HG02938 (cell line): ENCODE measurements at regions not wholly inside any gene's neighbourhood (a gene's known extent, or its start where the extent isn't known, plus 50 kb on each side); places are given as distances from the start of the nearest gene placed in this dataset.

ENCODE experiments used
- ATAC-seq: cut with Tn5 transposase; IDR thresholded peaks from one replicate; pipeline ENCODE4 v1.9.1; 2021; ENCODE audit warnings: mild to moderate bottlenecking, moderate library complexity; ENCODE audit not compliant: unreplicated experiment

DNA sequence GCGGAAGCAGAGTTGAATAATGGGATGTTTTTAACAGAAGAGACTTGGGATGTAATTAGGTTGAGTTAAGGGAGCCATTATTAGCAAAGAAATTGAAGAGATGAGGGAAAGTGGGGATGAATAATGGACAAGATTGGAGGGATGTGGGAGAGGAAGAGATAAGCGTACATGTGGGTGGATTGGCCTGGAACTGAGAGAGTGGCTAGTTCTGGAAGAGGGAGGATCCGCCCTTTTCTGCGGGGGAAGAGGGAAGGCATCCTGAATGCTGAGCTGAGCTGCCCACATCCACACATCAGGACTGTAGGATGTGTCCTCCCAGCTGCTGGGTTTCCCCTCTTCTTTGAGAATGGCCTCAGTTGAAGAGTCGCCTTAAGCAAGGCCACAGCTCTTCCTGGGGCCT lies 68.3 kb upstream of the CADM1 start:
- no peak for ATAC-seq

DNA sequence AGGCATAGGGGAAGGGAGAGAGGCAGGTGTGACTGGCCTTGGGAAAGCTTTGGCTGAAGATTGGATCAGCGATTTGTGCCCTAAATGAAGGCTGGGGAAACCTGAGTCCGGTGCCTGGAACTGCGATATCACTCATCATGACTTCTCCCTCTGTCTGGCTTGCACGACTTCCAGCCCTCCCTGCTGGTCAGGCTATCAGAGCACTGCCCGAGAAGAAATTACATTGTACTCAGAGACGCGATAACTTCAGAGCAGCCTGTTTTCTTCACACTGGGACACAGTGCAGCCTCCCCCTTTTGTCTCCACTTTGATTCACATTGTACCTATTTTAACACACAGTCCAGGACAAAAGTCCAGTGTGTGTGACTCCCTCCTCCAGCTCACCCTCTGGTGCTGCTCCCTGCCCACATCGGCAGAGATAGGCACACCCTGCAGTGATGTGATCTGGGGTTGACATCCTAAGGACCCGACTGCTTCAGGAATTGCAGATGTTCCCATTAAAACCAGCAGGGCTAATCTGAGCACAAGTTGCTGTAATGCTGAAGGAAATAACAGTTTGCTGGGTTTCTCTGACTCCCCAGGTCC lies 62.1 kb upstream of the CADM1 start:
- no peak for ATAC-seq

DNA sequence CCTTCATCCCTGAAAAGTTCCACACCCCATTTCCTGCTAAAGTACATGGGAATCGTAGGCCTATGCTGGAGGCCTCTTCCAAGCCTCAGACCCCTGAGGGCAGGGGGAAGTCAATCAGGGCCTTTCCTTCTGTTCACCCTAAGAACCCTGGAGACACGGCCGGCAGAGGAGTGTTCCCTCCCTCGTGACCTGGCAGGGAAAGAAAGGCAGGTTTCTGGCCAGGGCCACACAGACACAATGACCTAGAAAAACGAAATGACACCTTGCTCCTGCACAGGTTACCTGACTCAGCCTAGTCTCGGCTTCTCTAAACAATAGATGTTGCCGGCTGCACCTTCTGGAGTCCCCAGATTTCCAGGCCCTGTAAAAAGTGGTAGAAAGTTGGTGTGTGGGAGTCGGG lies 60.6 kb upstream of the CADM1 start:
- no peak for ATAC-seq

- no peak for ATAC-seq
Measured at GRCh38 chr11:115561116-115561515, 56.9 kb upstream of the CADM1 start.

DNA sequence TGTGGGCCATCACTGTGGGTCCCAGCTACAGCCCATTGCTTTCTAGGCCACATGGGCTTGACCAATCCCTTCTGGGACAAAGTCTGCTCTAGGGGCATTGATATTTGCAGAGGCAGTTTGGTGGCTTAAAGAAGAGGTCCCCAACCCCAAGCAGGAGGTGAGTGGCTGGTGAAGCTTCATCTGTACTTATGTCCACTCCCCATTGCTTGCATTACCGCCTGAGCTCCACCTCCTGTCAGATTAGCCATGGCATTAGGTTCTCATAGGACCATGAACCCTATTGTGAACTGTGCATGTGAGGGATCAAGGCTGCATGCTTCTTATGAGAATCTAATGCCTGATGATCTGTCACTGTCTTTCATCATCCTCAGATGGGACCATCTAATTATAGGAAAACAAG lies 54.4 kb upstream of the CADM1 start:
- ATAC-seq, result no peak

DNA sequence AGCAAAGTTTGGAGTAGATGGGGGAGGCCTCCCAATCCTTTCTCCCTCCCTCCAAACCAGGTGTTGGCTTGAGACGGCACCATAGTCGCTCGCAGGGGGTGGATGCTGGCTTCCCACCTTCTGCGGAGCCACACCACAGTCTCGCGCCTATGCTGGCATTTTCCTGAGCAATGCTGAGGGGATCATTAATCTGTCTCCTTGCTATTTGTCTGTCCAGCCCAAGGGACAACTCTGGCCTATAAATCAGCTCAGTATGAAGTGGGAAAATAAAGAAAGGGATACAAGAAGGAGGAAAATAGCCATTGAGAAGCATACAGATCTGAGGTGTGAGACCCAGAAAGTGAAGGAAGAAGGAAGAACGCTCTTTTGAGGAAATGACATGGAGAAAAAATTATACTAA lies 53.5 kb upstream of the CADM1 start:
- ATAC-seq, result no peak

GRCh38 chr11:115556984-115557383 lies 52.8 kb upstream of the CADM1 start:
- no peak for ATAC-seq

DNA sequence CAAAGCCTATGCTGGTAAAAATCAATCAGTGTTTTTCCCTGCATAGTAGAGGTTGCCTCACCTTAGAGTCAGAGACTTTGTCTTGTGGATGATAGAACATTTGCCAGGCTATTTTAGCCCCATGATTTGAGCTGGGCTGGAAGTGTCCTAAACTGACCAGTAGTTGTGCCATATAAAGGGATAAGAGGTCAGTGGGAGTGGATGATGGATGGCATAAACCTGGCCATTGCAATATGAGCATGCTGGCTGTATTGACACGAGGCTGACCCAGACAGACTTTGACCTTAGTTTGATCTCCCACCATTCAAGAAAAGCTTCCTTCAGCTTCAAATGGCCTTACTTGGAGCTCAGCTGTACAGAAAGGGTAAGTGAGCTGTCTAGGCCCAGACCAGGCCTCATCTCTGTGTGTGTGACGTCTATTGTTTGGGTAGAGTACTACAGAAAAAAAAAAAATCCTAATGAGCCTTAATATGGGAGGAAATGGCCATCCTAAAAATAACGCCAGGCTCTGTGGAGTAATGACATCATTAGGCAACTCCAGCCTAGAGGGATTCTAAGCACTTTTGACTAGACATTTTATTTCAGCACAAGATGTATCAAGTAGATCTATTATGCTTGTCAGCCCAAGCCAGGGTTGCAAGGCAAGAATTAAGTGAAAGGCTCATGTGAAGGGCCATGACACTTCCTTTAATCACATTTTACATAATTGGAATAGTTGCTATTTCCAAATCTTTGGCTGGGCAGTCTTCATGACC lies 51.3 kb upstream of the CADM1 start:
- no peak for ATAC-seq
